Stimulated activated CD8-positive, alpha-beta memory T cell treated with anti-CD3 and anti-CD28 coated beads, Interleukin-15, amount 100 ng/mL, for 1 hour (primary cell): ENCODE measurements at regions not wholly inside any gene's neighbourhood (a gene's known extent, or its start where the extent isn't known, plus 50 kb on each side); places are given as distances from the start of the nearest gene placed in this dataset.

ENCODE experiments used
- DNase-seq: peaks from one replicate; pipeline ENCODE4 v3.0.0-alpha.2; 2020; ENCODE audit warnings: low read depth

GRCh38 chr3:124676236-124676635 lies 54.0 kb upstream of the UMPS start:
- DNase-seq: no peak

GRCh38 chr3:124679048-124679638 lies 51.1 kb upstream of the UMPS start:
- no peak for DNase-seq
